K562 (cell line): ENCODE measurements at regions not wholly inside any gene's neighbourhood (a gene's known extent, or its start where the extent isn't known, plus 50 kb on each side); places are given as distances from the start of the nearest gene placed in this dataset.

Source experiments
- IRF2 ChIP-seq: sonication (generic); formaldehyde crosslinking; IDR thresholded peaks from 2 replicates; pipeline ENCODE4 v1.8.1; 2022; ENCODE audit warnings: mild to moderate bottlenecking, missing genetic modification reagents
- MCM5 ChIP-seq: fragments of 450-650 bp; IDR thresholded peaks from 2 replicates; pipeline ENCODE4 v1.6.1; 2016; ENCODE audit warnings: low read depth
- ZBTB11 ChIP-seq, 3 experiments: fragments of 200-800 bp in 1 of 3; fragments of 250-450 bp in 1 of 3; fragments of 450-650 bp in 1 of 3; sonication (Bioruptor Pico) in 1 of 3; sonication (Bioruptor generic) in 1 of 3; formaldehyde crosslinking in 1 of 3; IDR thresholded peaks; 2 replicates each; pipeline versions ENCODE4 v1.6.1 to v1.8.0; 2016 to 2022; ENCODE audit warnings: mild to moderate bottlenecking in 2 of 3, missing genetic modification characterization in 2 of 3, missing compliant biosample characterization in 1 of 3, moderate library complexity in 1 of 3
- ZNF124 ChIP-seq: sonication (generic); formaldehyde crosslinking; IDR thresholded peaks from 2 replicates; pipeline ENCODE4 v1.8.1; 2022; ENCODE audit warnings: missing genetic modification reagents
- TF ChIP-seq, protein P1 (sequence below): sonication (generic); formaldehyde crosslinking; IDR thresholded peaks from 2 replicates; pipeline ENCODE4 v1.8.0; 2023; ENCODE audit warnings: missing genetic modification reagents, mild to moderate bottlenecking, borderline replicate concordance

DNA sequence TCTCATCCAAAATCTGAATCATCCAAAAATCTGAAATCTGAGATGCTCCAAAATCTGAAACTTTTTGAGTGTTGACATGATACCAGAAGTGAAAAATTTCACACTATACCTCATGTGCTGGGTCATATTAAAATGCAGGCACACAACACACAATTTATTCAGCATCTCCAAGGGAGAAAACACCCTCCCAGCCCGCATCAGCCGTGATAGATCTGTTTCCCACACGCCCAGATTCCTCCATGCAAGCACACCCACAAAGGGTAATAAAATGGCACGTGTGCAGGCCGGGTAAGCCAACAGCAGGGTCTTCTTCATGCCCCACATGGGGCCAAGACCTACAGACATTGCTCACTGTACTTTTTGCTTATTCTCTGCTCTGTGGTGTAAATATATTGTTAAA lies 173.1 kb upstream of the FERD3L start (continued):
- TF ChIP-seq, protein P1, sequence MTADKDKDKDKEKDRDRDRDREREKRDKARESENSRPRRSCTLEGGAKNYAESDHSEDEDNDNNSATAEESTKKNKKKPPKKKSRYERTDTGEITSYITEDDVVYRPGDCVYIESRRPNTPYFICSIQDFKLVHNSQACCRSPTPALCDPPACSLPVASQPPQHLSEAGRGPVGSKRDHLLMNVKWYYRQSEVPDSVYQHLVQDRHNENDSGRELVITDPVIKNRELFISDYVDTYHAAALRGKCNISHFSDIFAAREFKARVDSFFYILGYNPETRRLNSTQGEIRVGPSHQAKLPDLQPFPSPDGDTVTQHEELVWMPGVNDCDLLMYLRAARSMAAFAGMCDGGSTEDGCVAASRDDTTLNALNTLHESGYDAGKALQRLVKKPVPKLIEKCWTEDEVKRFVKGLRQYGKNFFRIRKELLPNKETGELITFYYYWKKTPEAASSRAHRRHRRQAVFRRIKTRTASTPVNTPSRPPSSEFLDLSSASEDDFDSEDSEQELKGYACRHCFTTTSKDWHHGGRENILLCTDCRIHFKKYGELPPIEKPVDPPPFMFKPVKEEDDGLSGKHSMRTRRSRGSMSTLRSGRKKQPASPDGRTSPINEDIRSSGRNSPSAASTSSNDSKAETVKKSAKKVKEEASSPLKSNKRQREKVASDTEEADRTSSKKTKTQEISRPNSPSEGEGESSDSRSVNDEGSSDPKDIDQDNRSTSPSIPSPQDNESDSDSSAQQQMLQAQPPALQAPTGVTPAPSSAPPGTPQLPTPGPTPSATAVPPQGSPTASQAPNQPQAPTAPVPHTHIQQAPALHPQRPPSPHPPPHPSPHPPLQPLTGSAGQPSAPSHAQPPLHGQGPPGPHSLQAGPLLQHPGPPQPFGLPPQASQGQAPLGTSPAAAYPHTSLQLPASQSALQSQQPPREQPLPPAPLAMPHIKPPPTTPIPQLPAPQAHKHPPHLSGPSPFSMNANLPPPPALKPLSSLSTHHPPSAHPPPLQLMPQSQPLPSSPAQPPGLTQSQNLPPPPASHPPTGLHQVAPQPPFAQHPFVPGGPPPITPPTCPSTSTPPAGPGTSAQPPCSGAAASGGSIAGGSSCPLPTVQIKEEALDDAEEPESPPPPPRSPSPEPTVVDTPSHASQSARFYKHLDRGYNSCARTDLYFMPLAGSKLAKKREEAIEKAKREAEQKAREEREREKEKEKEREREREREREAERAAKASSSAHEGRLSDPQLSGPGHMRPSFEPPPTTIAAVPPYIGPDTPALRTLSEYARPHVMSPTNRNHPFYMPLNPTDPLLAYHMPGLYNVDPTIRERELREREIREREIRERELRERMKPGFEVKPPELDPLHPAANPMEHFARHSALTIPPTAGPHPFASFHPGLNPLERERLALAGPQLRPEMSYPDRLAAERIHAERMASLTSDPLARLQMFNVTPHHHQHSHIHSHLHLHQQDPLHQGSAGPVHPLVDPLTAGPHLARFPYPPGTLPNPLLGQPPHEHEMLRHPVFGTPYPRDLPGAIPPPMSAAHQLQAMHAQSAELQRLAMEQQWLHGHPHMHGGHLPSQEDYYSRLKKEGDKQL (CRISPR knock-in tag): no peak
- no peak for TF ChIP-seq IRF2 (CRISPR knock-in tag)
- TF ChIP-seq MCM5: no peak
- no peak for TF ChIP-seq ZBTB11 (CRISPR knock-in tag; IDR thresholded peaks at IDR 0.05)
- no peak for TF ChIP-seq ZNF124 (CRISPR knock-in tag)
